KMS-11 (cell line): ENCODE measurements at regions not wholly inside any gene's neighbourhood (a gene's known extent, or its start where the extent isn't known, plus 50 kb on each side); places are given as distances from the start of the nearest gene placed in this dataset.

Experiments used
- H2AFZ ChIP-seq: fragments of 200-600 bp; sonication (generic); 2 replicates; pipeline ENCODE4 v1.6.1; 2016; ENCODE audit warnings: antibody characterized with exemption, mixed run types, low read depth
- H3K27ac ChIP-seq: fragments of 200-600 bp; sonication (generic); 2 replicates; pipeline ENCODE4 v1.6.1; 2016; ENCODE audit warnings: mild to moderate bottlenecking, mixed run types
- H3K27me3 ChIP-seq: fragments of 200-600 bp; sonication (generic); 2 replicates; pipeline ENCODE4 v1.6.1; 2017; ENCODE audit warnings: mild to moderate bottlenecking, low read depth, mixed run types, moderate library complexity; ENCODE audit not compliant: insufficient read depth
- H3K36me3 ChIP-seq: fragments of 200-600 bp; sonication (generic); 2 replicates; pipeline ENCODE4 v1.6.1; 2017; ENCODE audit warnings: mild to moderate bottlenecking, mixed run types; ENCODE audit not compliant: insufficient read depth
- H3K4me1 ChIP-seq: fragments of 200-600 bp; sonication (generic); 2 replicates; pipeline ENCODE4 v1.6.1; 2016; ENCODE audit warnings: mild to moderate bottlenecking, low read depth, mixed run types; ENCODE audit not compliant: poor library complexity, severe bottlenecking
- H3K4me2 ChIP-seq: fragments of 200-600 bp; sonication (generic); 2 replicates; pipeline ENCODE4 v1.7.0; 2016; ENCODE audit warnings: mild to moderate bottlenecking, mixed run types
- H3K4me3 ChIP-seq: fragments of 200-600 bp; sonication (generic); IDR thresholded peaks from 2 replicates; pipeline ENCODE4 v1.6.1; 2017; ENCODE audit warnings: low read depth, low read length, mixed read lengths; ENCODE audit not compliant: insufficient read depth
- H3K79me2 ChIP-seq: fragments of 200-600 bp; sonication (generic); 2 replicates; pipeline ENCODE4 v1.6.1; 2016; ENCODE audit warnings: low read depth, mixed run types; ENCODE audit not compliant: insufficient read depth
- H3K9ac ChIP-seq: fragments of 200-600 bp; sonication (generic); 2 replicates; pipeline ENCODE4 v1.6.1; 2016; ENCODE audit warnings: mild to moderate bottlenecking, mixed run types
- H4K20me1 ChIP-seq: fragments of 200-600 bp; sonication (generic); 2 replicates; pipeline ENCODE4 v1.6.1; 2016; ENCODE audit warnings: mild to moderate bottlenecking, mixed run types; ENCODE audit not compliant: insufficient read depth
- TF ChIP-seq, protein P1 (sequence below): fragments of 200-600 bp; sonication (generic); conservative IDR thresholded peaks from 2 replicates; pipeline ENCODE4 v1.6.1; 2017; ENCODE audit warnings: low read depth, mild to moderate bottlenecking, antibody characterized with exemption, low read length, moderate library complexity, mixed read lengths

DNA sequence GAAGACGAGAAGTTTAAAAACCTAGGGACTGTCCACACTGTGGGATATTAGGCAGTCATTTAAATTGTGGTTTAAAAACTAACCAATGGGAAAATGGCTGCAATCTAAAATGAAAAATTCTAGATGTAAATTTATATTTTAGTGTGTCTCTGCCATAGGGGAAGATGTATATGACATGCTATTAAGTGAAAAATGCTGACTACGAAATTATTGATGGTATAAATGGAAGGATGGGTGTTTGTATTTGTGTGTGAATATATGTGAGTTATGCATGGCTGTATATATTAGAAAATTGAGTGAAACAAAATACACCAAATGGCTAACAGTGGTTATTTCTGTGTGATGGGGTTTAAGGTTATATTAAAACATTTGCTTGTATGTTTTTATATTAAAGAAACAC lies 260.7 kb downstream of the AJAP1 start:
- Histone ChIP-seq H3K4me2 (no peak overlapping the region), H3K36me3 (no peaks in the 10 kb centered on the region), H3K27ac (no peak overlapping the region), H3K27me3 (0 out of 2 replicates have a peak, but pooled peaks cover 4% of the 10 kb centered on the region), H3K79me2 (no peaks in the 10 kb centered on the region), H4K20me1 (no peaks in the 10 kb centered on the region), H3K4me1 (no peaks in the 10 kb centered on the region), H3K4me3 (no peak overlapping the region), H3K9ac (no peak overlapping the region), H2AFZ (no peak overlapping the region)
- TF ChIP-seq, protein P1, sequence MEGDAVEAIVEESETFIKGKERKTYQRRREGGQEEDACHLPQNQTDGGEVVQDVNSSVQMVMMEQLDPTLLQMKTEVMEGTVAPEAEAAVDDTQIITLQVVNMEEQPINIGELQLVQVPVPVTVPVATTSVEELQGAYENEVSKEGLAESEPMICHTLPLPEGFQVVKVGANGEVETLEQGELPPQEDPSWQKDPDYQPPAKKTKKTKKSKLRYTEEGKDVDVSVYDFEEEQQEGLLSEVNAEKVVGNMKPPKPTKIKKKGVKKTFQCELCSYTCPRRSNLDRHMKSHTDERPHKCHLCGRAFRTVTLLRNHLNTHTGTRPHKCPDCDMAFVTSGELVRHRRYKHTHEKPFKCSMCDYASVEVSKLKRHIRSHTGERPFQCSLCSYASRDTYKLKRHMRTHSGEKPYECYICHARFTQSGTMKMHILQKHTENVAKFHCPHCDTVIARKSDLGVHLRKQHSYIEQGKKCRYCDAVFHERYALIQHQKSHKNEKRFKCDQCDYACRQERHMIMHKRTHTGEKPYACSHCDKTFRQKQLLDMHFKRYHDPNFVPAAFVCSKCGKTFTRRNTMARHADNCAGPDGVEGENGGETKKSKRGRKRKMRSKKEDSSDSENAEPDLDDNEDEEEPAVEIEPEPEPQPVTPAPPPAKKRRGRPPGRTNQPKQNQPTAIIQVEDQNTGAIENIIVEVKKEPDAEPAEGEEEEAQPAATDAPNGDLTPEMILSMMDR, result no peak

GRCh38 chr1:4908486-4908885 lies 254.1 kb downstream of the AJAP1 start:
- Histone ChIP-seq H2AFZ (no peak overlapping the region), H3K4me1 (no peaks in the 10 kb centered on the region), H3K9ac (no peak overlapping the region), H3K36me3 (no peaks in the 10 kb centered on the region), H3K4me2 (no peak overlapping the region), H4K20me1 (no peaks in the 10 kb centered on the region), H3K27ac (no peak overlapping the region), H3K4me3 (no peak overlapping the region), H3K27me3 (peaks cover 4% of the 10 kb centered on the region; the same call in 1 of the 2 replicates), H3K79me2 (no peaks in the 10 kb centered on the region)
- TF ChIP-seq, protein P1, result no peak

DNA sequence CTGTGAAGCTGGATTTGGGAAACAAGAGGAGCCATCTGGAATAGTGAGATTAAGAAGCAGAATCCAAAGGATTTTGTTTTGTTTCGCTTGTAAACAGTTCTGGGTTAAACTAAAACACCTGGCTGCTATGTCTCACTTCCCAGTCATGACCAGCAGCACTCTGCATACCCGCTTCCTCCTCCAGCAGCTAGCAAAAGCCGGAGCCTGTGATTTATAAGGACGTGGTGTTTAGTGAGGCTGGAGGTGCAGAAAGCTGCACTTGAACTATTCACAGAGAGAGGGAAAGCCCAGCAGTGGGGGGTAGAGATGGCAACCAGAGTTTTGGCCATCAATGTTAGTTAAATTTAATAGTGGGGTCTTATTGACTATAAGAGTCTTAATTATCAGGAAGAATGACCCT lies 240.2 kb downstream of the AJAP1 start:
- H3K27me3 ChIP-seq, result peaks cover 25% of the 10 kb centered on the region
- H3K9ac ChIP-seq, result no peak overlapping the region
- TF ChIP-seq, protein P1, result no peak
- H3K27ac ChIP-seq, result no peak overlapping the region
- H3K4me2 ChIP-seq, result no peak overlapping the region
- H3K36me3 ChIP-seq, result no peaks in the 10 kb centered on the region
- no peak overlapping the region for H2AFZ ChIP-seq
- no peaks in the 10 kb centered on the region for H3K4me1 ChIP-seq
- no peaks in the 10 kb centered on the region for H3K79me2 ChIP-seq
- no peaks in the 10 kb centered on the region for H4K20me1 ChIP-seq
- no peak overlapping the region for H3K4me3 ChIP-seq

GRCh38 chr1:4880626-4881025 lies 226.2 kb downstream of the AJAP1 start:
- H4K20me1 ChIP-seq, result no peaks in the 10 kb centered on the region
- no peaks in the 10 kb centered on the region for H3K36me3 ChIP-seq
- no peaks in the 10 kb centered on the region for H3K4me1 ChIP-seq
- no peak overlapping the region for H3K4me2 ChIP-seq
- no peak overlapping the region for H3K9ac ChIP-seq
- peaks cover 3% of the 10 kb centered on the region; the same call in 1 of the 2 replicates for H3K27me3 ChIP-seq
- TF ChIP-seq, protein P1, result no peak
- H3K79me2 ChIP-seq, result no peaks in the 10 kb centered on the region
- no peak overlapping the region for H2AFZ ChIP-seq
- no peak overlapping the region for H3K4me3 ChIP-seq
- H3K27ac ChIP-seq, result no peak overlapping the region
